Hepatocyte (in vitro differentiated cells): ENCODE measurements at regions not wholly inside any gene's neighbourhood (a gene's known extent, or its start where the extent isn't known, plus 50 kb on each side); places are given as distances from the start of the nearest gene placed in this dataset.

Experiments
- DNase-seq: peaks from one replicate; pipeline ENCODE4 v3.0.0-alpha.2; 2016; ENCODE audit warnings: low spot score
- H2AFZ ChIP-seq: fragments of 200-600 bp; sonication (generic); 2 replicates; pipeline ENCODE4 v1.6.0; 2016; ENCODE audit warnings: antibody characterized with exemption, mild to moderate bottlenecking
- H3K27ac ChIP-seq: fragments of 200-600 bp; sonication (generic); 2 replicates; pipeline ENCODE4 v1.5.1; 2016; ENCODE audit warnings: mild to moderate bottlenecking
- H3K27me3 ChIP-seq: fragments of 200-600 bp; sonication (generic); 2 replicates; pipeline ENCODE4 v1.6.1; 2016
- H3K36me3 ChIP-seq: fragments of 200-600 bp; sonication (generic); replicated peaks from 2 replicates; pipeline ENCODE4 v1.5.1; 2016; ENCODE audit warnings: low read depth; ENCODE audit not compliant: insufficient read depth
- H3K4me1 ChIP-seq: fragments of 200-600 bp; sonication (generic); 2 replicates; pipeline ENCODE4 v1.5.1; 2016; ENCODE audit warnings: mild to moderate bottlenecking, moderate library complexity; ENCODE audit not compliant: insufficient read depth
- H3K4me2 ChIP-seq: fragments of 200-600 bp; sonication (generic); 2 replicates; pipeline ENCODE4 v1.6.0; 2016
- H3K4me3 ChIP-seq: fragments of 200-600 bp; sonication (generic); 2 replicates; pipeline ENCODE4 v1.5.1; 2016; ENCODE audit warnings: mild to moderate bottlenecking
- H3K79me2 ChIP-seq: fragments of 200-600 bp; sonication (generic); 2 replicates; pipeline ENCODE4 v1.6.0; 2017; ENCODE audit warnings: mild to moderate bottlenecking
- H3K9me2 ChIP-seq: fragments of 200-600 bp; sonication (generic); replicated peaks from 2 replicates; pipeline ENCODE4 v1.6.0; 2017; ENCODE audit warnings: mild to moderate bottlenecking; ENCODE audit not compliant: insufficient read depth
- H3K9me3 ChIP-seq: fragments of 200-600 bp; sonication (generic); 2 replicates; pipeline ENCODE4 v1.5.1; 2016; ENCODE audit warnings: low read depth, mild to moderate bottlenecking
- H4K20me1 ChIP-seq: fragments of 200-600 bp; sonication (generic); 2 replicates; pipeline ENCODE4 v1.6.0; 2016; ENCODE audit warnings: mild to moderate bottlenecking; ENCODE audit not compliant: insufficient read depth, poor library complexity, severe bottlenecking
- EZH2 ChIP-seq: fragments of 200-600 bp; sonication (generic); IDR thresholded peaks from 2 replicates; pipeline ENCODE4 v1.6.1; 2016; ENCODE audit warnings: antibody characterized with exemption, mild to moderate bottlenecking, borderline replicate concordance
- EZH2phosphoT487 ChIP-seq: fragments of 200-600 bp; sonication (generic); IDR thresholded peaks from one replicate; pipeline ENCODE4 v1.6.1; 2018; ENCODE audit warnings: antibody characterized with exemption, mild to moderate bottlenecking, low read depth, moderate library complexity; ENCODE audit not compliant: unreplicated experiment, severe bottlenecking
- WGBS: methylation state at CpG from one replicate; pipeline ENCODE4 v1.1.6; 2016; ENCODE audit warnings: low lambda C conversion rate; ENCODE audit errors: missing lambda C conversion rate; 5-methylcytosine and 5-hydroxymethylcytosine counted together
- TF ChIP-seq, protein P1 (sequence below): fragments of 200-600 bp; sonication (generic); IDR thresholded peaks from 2 replicates; pipeline ENCODE4 v1.5.1; 2016; ENCODE audit warnings: antibody characterized with exemption, mild to moderate bottlenecking; ENCODE audit not compliant: poor library complexity

DNA sequence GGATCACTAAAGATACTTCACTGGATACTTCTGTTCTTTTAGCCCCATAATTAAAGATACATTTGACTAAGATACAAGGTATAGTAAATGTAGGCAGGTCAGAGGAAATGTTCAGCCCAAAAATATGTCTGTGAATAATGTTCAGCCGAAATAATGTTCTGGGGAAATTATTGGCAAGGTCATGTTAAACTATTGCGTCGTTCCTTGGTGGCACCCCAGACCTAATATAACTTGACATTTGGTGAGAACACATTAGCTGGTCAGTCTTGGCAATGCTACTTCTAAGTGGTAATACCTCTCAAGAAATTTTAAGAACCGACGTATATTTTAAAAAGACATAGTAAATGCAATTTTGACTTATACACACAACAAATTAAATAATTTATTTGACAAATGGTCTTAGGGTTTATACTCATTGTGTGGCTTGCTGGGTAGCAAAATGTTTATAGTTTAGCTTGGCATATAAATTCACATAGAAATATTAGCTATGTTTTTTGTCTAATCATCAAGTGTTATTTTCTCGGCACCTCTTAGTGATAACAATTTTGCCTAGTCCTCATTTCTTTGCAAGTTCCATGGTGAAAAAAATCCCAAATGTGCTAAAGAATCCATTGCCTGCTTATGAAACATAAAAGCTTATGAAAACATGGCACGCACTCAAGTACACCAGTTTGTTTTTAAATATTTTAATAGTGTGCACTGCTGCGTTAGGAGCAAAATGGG lies 270.3 kb upstream of the NEBL start:
- peaks cover 3% of the 10 kb centered on the region for H3K4me1 ChIP-seq
- no peak overlapping the region for H3K4me3 ChIP-seq
- H3K27ac ChIP-seq = no peak overlapping the region
- no peak overlapping the region for H2AFZ ChIP-seq
- no peak for DNase-seq
- no peaks in the 10 kb centered on the region for H3K9me3 ChIP-seq
- WGBS = 97% methylated on average over 8 of the region's 8 CpGs
- no peaks in the 10 kb centered on the region for H3K27me3 ChIP-seq
- H3K79me2 ChIP-seq = no peaks in the 10 kb centered on the region
- TF ChIP-seq EZH2 (no peak), EZH2phosphoT487 (no peak)
- TF ChIP-seq, protein P1, sequence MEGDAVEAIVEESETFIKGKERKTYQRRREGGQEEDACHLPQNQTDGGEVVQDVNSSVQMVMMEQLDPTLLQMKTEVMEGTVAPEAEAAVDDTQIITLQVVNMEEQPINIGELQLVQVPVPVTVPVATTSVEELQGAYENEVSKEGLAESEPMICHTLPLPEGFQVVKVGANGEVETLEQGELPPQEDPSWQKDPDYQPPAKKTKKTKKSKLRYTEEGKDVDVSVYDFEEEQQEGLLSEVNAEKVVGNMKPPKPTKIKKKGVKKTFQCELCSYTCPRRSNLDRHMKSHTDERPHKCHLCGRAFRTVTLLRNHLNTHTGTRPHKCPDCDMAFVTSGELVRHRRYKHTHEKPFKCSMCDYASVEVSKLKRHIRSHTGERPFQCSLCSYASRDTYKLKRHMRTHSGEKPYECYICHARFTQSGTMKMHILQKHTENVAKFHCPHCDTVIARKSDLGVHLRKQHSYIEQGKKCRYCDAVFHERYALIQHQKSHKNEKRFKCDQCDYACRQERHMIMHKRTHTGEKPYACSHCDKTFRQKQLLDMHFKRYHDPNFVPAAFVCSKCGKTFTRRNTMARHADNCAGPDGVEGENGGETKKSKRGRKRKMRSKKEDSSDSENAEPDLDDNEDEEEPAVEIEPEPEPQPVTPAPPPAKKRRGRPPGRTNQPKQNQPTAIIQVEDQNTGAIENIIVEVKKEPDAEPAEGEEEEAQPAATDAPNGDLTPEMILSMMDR = no peak
- H4K20me1 ChIP-seq = no peaks in the 10 kb centered on the region
- H3K4me2 ChIP-seq = no peak overlapping the region
- no peaks in the 10 kb centered on the region for H3K36me3 ChIP-seq
- H3K9me2 ChIP-seq = no peaks in the 10 kb centered on the region

DNA sequence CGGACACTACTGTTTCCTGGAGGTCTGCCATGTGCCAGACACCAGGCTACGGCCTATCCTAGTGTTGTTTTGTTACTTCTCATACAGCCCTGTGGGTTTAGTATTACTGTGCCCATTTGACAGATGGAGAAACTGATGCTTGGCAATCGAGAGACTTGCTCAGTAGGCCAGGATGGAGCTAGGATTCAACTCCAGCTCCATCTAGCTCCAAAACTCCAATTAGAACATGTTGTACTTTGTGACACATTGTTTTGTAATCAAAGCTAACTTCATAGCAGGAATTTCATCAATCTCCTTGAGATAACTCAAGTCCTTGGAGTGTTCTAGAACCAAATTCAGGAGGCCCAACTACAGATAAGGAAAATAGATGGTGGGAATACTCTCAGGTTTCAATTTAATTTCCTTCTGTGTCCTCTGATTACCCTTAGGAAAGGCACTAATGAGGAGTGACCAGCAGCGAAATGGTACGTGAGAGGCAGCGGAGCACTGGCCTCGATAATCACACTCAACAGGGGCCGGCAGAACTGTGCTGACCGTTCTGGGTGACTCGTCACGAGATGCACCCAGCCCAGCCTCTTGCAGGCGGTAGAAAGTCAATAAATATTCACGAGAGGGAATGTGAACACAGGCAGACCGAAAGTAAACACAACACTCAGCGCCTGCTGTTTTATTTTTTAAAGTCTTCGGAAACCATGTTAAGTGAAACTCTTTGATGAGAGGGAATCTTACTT lies 269.6 kb upstream of the NEBL start:
- no peak for DNase-seq

DNA sequence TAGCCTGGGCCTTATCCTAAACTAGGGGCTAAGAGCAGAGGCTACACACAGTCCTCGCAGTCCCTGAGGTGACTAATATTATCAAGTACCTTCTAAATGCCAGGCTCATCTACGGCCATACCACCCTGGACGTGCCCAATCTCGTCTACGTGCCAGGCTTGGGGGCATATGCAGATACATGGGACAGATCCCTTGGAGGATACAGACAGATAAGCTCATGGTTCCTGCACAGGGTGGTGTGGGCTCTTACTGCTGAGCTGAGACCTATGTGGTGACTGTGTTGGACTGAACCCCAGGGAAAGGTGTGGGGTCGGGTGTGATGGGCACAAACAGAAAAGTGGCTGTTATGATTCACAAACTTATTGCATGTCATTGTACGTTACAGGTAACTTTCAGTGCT lies 268.4 kb upstream of the NEBL start:
- Histone ChIP-seq H3K9me3 (no peaks in the 10 kb centered on the region), H3K27me3 (no peaks in the 10 kb centered on the region), H3K36me3 (no peaks in the 10 kb centered on the region), H4K20me1 (no peaks in the 10 kb centered on the region), H3K4me1 (peaks cover 2% of the 10 kb centered on the region), H2AFZ (no peak overlapping the region), H3K79me2 (no peaks in the 10 kb centered on the region), H3K9me2 (no peaks in the 10 kb centered on the region), H3K4me2 (no peak overlapping the region), H3K4me3 (no peak overlapping the region), H3K27ac (no peak overlapping the region)
- no peak for DNase-seq
- TF ChIP-seq, protein P1 = no peak
- TF ChIP-seq EZH2phosphoT487 (no peak), EZH2 (no peak)
- WGBS = 84% methylated on average over 7 of the region's 7 CpGs

More for the DNA sequence above, 269.6 kb upstream of the NEBL start:
- no peak overlapping the region for H3K4me3 ChIP-seq
- H3K9me2 ChIP-seq = no peaks in the 10 kb centered on the region
- H2AFZ ChIP-seq = no peak overlapping the region
- H3K4me2 ChIP-seq = no peak overlapping the region
- H3K36me3 ChIP-seq = no peaks in the 10 kb centered on the region
- H4K20me1 ChIP-seq = no peaks in the 10 kb centered on the region
- H3K4me1 ChIP-seq = peaks cover 3% of the 10 kb centered on the region
- H3K27ac ChIP-seq = no peak overlapping the region
- 73% methylated on average over 16 of the region's 16 CpGs for WGBS
- no peaks in the 10 kb centered on the region for H3K79me2 ChIP-seq
- no peak for TF ChIP-seq EZH2phosphoT487
- TF ChIP-seq, protein P1 = no peak
- H3K9me3 ChIP-seq = no peaks in the 10 kb centered on the region
- no peaks in the 10 kb centered on the region for H3K27me3 ChIP-seq
